ENCODE measurements at regions not wholly inside any gene's neighbourhood (a gene's known extent, or its start where the extent isn't known, plus 50 kb on each side); places are given as distances from the start of the nearest gene placed in this dataset.

DNA sequence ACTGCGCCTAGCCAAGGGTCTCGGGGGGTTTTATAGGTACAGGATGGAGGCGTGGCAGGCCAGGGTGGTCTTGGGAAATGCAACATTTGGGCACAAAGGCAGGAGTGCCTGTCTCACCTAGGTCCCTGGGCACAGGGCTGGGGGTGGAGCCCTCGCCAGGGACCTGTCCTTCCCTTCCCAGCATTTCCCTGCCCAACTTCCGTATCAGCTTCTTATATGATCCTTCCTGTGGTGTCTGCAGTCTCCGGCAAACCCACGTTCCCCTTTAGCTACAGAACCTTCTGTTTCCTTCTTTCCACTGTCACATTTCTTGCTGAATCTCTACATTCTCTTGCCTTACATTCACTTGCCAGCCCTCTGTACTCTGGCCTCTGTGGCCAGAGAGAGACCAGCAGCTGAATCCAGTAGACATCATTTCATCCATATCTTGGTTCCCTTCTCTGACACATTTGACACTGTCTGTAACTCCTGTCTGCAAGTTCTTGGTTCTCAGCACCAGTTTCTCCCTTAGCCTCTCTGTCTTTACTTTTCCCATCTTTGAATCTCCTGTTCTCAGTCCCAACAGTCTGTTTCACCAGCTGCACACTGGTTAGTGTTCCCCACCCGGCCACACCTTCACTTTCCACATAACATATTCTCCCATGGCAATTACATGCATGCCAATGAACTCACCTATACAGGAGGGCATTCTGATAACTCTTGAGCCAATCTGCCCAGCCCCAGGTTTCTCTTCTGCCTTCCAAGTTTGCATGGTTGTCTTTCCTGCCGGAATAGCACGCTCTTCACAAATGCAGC is 134.7 kb upstream of the ZNF608 start:
- no peak for TF ChIP-seq POLR2A (IDR thresholded peaks at IDR 0.05; ENCODE audit: low read depth, low read length)
- no peak for TF ChIP-seq POLR2AphosphoS5 (IDR thresholded peaks at IDR 0.05; ENCODE audit: low read depth, low read length)

Measured in GM12892 (cell line).